NCI-H526 treated with DMSO at 0.1 percent for 48 hours (cell line): ENCODE measurements at regions not wholly inside any gene's neighbourhood (a gene's known extent, or its start where the extent isn't known, plus 50 kb on each side); places are given as distances from the start of the nearest gene placed in this dataset.
"Not testable (repeated sequence)": the region's sequence is repeated elsewhere in the genome, so short reads cannot be mapped to it uniquely, and the experiment has no call there.

ENCODE experiments used
- DNase-seq: peaks from one replicate; lab custom pipeline; 2025; lab: John Stamatoyannopoulos, UW

DNA sequence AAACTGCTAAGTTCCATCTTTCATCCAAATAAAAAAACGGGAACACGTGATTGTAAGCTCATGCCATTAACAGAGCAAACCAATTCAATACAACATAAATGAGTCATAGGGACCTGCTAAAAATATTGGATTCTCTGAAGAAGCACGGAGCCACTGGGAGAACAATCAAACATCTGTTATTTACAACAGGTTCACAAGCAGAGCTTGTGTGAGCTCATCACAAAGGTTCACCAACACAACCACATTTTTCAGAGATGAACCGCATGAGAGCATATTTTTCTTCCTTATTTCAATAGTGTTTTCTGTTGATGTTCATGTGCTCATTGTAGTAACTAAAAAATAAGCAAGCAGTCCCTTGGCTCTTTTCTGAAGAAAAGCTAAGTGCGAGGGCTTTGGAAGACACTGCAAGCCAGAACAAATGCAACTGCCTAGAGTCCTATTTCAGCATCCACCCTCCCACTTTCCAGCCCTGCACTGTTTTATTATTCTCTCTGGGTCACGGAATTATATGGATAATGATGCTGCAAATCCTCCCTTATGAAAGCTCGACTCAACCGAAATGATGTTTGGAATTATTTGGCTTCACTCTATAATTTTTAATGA lies 545.8 kb downstream of the LIG4 start:
- DNase-seq, result no peak

DNA sequence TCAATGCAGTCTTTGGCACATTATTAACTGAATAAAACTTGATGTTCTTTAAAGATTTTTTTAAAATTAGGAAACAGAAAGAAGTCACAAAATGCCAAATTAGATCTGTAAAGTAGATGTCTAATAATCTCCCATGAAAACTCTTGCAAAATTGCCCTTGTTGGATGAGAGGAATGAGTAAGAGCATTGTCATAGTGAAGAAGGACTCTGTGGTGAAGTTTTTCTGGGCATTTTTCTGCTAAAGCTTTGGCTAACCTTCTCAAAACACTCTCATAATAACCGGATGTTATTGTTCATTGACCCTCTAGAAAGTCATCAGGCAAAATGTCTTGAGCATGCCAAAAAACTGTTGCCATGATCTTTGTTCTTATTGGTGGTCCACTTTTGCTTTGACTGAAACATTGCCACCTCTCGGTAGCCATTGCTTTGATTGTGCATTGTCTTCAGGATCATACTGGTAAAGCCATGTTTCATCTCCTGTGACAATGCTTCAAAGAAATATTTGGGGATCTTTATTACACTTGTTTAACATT lies 549.3 kb downstream of the LIG4 start:
- no peak for DNase-seq

DNA sequence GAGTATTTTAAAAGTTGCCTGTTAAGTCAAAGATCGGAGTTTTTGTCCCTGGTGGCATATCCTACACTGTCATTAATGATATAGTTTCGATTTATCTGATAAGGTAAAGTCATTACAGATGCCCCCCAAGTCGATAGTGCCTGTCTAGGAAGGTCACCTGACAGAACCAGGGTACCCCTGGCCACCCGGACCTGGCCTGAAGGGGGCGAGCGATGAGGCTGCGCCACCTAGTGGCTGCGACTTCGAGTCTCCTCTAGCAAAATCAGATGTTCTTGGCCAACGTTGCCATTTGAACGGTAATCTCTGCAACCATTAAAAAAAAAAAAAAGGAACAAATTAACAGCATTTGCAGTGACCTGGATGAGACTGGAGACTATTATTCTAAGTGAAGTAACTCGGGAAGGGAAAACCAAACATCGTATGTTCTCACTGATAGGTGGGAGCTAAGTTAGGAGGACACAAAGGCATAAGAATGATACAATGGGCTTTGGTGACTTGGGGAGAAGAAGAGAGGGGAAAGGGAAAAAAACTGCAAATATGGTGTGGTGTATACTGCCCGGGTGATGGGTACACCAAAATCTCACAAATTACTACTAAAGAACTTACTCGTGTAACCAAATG lies 565.1 kb downstream of the LIG4 start:
- DNase-seq, result no peak

DNA sequence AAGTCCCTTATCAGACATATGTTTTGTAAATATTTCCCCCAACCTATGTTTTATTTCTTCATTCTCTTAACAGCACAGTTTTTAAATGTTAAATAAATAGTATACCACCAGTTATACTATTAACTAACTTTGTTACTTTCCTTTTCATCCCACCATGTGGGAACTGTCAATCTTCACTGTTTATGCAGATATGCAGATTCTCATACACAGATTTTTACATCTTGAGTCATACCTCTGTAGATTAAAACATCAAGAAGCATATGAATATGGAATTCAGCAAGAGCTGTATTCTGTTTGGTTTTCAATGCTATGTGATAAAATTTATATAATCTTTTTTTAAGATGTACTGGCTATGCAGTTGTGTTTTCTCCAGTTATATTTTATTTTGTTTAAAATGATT lies 566.3 kb downstream of the LIG4 start:
- no peak for DNase-seq

DNA sequence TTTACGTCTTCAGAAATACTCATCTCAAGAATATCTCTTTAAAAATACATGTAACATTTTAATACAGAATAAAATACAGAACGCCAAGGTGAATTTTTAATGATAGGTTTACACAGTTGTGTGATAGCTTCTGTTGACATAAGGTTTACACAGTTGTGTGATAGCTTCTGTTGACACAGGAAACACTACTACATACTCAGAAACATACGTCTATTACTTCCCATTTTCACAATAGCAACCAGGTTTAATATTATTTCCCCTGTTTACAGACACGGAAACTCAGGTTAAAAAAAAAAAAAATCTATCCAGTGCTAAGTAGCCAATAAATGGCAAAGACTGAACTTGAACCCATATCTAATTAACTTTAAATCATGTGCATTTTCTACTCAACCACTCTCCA lies 571.2 kb downstream of the LIG4 start:
- no peak for DNase-seq

DNA sequence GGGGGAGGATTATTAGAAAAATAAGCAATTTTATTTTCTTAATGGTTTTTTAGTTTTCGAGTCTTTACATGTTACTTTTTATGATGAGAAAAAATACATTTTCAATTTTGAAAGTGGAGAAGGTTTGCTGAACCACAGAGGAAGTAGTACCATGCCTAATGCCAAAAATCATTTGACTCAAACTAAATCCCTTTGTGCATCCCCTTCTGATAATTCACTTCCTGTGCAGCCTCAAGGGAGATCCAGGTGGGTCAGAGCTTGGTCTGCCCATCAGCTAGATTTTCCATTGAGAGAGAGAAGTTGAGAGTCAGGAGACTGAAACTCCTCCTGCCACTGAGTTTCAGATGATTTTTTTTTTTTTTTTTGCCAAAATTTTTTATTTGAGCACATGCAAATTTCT lies 571.7 kb downstream of the LIG4 start:
- no peak for DNase-seq

DNA sequence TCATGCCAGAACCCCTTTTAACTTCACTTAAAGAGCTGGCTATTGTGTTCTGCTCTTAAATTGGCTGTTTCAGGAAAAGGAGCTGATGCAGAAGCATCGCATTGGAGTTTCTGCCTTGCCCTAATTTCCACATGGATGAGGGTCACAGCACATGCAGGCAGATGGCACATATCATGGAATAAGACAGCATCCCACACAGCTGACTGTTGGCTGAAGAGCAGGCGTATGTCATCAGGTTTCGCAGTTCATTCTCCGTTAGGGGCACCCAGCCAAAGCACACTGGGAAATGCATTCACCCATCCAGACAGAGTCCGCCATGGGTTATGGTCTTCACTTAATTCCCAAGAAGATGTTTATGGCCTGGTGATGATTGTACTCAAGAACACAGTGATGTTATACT lies 572.5 kb downstream of the LIG4 start:
- DNase-seq, result no peak

DNA sequence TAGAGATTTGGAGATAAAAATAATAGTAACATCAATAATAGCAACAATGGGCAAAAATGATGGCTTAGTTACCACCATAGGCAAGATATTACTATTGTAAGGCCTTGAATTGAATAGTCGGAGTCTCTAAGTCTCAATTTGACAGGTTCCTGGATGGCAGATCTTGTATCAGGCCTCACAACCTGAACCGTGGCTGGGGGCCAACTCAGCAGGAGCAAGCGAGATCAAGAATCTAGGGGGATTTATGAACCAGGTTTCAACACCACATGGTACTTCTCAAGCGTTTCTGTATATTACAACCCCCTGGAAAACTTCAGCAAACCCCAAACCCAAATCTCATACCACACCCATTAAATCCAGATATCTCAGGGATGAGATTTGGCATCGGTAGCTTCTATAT lies 573.8 kb downstream of the LIG4 start:
- DNase-seq, result no peak

DNA sequence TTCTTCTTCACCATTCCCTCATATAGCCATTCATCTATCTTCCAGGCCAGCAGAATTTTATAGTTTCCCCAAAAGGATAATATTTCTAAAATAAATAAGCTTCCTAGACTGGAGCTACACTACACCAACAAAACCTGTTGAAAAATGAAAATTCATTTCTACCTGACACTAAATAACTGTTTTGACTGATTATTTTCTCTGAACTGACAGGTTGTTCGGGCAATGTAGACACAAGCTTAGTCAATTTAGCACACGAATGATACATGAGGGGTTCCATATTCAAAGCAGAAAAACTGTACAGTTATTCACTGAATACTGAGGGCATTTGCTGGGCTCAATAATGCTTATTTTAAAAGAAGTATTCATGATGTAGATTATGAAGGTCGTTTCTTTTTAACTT lies 589.7 kb downstream of the LIG4 start:
- DNase-seq, result no peak

DNA sequence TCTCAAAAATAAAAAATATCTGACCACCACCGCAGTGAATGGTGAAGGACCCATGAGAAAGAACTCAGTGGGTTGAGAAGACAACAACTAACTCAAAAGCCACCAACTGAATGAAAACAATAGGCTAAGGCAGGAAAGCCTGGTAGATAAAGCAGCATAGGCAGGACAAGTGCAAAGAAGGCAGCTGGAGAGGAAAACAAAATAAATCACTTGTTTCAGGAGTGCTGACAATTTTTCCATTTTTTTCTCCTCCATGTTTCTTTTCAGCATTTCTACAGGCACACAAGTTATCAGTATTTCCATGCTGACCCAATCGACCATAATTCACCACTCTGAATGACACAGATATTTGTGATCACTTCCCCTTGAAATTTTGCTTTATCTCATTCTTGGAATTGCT lies 597.8 kb downstream of the LIG4 start:
- DNase-seq, result no peak

DNA sequence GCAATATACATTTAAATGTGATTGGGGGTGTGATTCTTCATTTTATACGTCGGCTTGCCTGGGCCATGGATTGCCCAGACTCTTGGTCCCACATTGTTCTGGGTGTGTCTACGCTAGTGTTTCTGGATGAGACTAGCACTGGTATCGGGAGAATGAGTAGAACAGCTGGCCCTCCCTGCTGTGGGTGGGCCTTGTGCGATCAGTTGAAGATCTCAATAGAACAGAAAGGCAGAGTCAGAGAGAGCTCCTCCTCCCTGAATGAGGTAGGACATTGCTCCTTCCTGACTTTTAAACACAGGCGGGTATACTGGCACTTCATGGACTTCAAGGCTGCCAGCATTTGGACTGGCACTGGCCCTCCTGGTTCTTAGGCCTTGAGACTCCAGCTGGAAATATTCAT lies 603.0 kb downstream of the LIG4 start:
- no peak for DNase-seq

DNA sequence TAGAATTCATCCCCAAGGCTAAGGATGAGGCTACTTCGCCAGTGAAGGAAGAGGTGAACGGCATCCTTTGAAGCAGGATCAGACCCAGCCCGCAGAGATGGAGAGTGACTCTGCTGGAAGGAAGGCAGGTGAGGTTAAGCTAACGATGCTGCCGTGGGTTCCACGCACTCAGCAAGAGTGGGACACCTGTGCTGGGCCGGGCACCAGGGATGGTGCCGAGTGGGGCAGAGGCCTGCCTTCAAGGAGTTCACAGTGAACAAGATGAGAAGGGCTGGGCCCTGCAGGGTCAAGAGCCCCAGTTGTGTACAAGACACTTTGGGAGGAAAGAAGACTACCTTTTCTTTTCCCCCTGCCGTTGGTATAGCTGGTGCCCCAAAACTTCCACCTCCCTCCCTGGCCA lies 606.6 kb downstream of the LIG4 start:
- DNase-seq, result no peak

DNA sequence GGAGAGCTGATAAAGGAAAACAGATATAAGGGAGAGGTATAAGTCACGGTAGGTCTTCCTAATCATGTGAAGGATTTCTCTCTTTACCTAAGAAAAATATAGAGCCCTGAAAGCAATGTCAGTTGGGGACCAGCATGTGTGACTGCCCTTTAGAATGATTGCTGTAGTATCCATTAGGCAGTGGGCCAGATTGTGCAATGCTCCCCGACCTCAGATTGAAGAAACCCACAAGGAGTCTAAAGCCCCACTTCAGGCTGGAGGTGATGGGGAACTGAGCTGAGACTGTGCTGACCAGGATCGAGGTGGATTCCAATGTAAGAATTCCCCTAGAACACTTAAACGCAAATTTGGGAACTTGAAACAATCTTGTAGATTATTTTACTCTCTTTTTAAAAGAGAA lies 614.4 kb downstream of the LIG4 start:
- no peak for DNase-seq

DNA sequence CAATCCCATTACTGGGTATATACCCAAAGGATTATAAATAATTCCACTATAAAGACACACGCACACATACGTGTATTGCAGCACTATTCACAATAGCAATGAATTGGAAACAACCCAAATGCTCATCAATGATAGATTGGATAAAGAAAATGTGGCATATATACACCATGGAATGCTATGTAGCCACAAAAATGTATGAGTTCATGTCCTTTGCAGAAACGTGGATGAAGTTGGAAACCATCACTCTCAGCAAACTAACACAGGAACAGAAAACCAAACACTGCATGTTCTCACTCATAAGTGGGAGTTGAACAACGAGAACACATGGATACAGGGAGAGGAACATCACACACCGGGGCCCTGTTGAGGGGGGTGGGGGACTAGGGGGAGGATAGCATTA lies 619.0 kb downstream of the LIG4 start:
- not testable (repeated sequence) for DNase-seq

DNA sequence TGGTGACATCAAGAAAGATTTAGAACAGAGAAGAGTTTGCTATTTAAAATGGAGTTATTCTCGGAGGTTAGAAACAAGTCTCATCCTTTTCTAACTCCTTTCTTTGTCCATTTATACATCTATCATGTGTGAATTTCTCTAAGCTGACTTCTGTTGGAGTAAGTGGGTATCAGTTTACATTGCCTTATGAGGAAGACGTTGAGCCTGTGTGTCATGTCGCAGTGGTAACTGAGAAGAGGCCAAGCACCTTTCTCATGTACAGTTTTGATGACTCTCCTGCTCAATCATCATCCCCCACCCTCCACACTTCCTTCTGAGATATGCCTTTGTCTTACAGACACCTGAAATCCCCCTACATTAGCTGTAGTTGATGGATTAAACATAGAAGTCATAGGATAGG lies 624.8 kb downstream of the LIG4 start:
- no peak for DNase-seq

DNA sequence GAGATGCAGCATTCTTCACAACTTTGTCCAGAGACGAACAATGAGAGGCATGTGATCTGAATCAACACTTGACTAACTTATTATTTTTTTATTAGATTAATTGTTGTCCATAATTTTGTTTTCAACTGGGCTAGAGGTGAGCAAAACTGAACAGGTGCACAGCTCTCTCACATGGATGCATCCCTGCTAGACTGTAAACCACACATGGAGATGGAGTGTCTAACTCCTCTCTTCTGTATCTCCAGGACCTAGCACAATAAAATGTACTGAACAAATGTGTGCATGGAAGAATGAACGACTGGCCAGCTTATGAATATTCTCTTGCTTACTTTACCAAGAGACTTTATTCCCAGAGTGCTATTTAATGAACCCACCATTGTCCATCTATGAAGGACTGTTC lies 627.7 kb downstream of the LIG4 start:
- no peak for DNase-seq

DNA sequence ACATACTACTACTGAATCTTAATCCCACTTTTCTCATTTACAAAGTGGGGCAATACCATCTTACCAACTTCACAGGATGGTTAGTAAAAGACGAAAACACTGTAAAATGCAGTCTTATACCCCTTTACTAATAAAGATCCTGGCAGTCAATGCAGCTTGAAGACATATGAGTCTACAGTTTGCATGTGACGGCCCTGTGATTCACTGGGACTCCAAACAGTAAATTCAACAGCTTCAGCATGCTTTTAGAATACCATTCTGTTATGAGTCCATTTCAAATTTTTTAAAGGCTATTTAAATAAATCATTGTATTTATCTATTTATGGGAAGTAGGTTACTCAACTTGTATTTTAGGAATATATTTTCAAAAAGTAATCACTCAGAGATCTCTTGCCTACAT lies 629.1 kb downstream of the LIG4 start:
- DNase-seq, result no peak

DNA sequence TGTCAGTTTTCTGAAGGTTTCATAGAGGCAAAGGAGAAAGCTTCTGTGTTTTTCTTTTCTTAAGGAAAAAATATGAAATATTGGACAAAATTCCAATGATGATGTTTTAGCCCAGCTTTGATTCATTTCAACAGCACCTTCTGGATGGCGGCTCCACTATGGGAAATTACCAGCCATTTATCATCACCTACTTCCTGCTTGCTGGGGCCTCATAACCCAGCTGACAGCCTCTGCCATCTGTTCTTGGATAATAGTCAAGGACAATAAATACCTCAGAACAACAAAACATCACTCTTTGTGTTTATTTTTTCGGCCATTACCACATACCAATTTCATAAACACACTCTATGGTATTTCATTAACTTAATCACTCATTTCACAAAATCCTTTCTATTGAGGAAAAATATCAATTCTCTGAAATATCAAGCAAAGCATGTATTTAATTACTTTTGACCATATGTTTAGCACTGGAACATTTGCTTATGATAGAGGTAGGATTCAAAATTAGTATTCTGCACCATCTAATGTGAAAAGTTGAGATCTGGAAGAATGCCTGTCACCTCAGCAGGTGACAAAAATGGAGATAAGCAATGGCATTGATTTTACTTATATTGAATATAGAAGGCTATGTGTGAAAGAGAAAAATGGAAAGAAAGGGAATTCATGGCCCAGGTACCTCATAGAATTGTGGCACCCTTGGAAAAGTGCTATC lies 629.7 kb downstream of the LIG4 start:
- no peak for DNase-seq

DNA sequence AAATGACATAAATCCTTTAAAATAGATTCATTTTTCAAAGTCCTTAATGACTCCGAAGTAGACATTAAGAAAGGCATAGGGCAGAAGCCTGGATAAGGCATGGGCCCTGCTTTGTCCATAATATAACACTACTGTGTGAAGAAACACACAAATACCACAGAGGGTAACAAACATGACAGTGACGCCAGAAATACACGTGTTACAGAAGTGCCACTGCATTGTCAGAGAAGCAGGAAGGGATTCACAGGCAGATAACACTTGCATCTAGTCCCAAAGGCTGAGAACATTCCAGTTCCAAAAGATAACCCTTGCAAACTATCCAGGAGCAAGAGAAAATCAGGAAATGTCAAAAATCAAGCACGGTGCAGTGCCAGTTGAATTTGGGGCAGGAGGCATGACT lies 633.2 kb downstream of the LIG4 start:
- DNase-seq, result no peak

DNA sequence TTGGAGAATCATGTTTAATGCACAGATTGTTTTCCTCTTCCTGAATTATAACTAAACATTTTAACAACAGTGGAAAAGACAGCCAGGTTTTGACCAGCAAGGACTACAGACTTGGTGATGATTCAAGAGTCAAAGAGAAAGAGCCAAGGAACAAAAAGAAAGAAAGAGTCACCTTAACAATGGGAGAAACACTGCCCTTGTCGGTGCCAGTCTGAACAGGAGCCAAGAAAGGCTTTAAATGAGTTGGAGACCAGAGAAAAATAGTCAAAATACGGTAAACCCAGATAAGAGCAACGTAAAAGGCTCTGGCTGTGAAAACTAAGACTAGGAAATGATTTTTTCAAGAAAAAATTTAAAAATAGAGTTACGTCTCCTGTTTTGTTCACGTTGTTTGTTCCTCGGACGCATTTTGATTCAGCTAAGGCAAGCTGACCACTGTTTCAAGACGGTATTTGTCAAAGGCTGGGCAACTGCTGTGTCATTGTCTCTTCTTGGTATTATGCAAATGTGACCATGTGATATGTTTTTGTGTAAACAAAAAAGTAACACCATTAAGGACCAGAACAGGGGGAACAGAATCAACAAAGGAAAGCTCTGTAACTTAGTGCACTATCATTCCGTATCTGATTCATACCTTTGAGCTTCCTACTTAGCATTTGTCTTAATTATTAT lies 634.5 kb downstream of the LIG4 start:
- no peak for DNase-seq

DNA sequence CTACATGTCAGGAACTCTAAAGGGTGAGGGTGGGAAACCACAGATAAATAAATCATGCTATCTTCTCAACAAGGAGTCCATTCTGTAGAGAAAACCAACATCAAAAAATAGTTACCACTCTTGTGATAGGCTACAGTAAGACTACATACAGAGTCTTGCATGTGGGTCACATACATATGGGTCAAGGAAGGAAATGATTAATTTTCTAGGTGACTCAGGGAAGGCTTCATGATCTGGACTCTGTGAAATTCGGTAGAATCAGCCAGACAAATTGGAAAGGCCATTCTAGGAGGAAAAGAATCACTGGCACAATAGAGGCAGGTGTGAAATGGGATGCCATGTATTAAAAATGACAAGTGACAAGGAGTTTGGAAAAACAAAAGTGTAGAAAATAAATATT lies 638.9 kb downstream of the LIG4 start:
- no peak for DNase-seq

DNA sequence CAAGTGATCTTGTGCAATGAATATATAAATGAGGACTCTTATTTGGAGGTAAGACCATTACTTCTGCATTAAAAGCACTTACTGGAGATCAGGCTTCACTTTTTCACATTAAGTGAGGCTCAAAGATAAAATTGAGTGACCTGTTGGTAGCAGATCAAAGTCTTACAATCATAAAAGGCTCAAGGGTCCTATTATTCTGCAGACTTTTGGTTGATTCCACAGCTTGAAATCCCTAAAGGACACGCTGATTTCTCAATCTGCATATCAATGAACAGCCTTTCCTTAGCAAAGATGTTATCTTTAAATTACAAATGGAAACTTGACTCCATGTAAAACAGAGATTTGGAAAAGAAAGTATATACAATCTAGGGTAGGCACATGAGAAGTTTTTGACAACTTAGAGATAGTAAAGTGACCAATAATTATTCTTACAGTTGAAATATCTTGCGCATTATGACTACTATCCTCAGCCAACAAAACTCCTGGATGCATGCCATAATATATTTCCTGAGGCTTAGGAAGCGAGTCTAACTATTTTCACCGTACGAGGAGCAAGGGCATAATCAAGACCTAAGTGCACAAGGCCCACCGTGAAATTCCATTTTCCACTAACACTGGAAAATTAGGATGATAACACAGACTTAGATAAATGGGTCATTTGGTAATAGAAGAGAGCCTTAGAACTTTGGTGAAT lies 640.7 kb downstream of the LIG4 start:
- DNase-seq, result no peak
